Osteoblast (primary cell): ENCODE measurements at regions not wholly inside any gene's neighbourhood (a gene's known extent, or its start where the extent isn't known, plus 50 kb on each side); places are given as distances from the start of the nearest gene placed in this dataset.

Source experiments
- DNase-seq: peaks from one replicate; pipeline ENCODE4 v3.0.0; 2011; ENCODE audit warnings: low spot score, mixed read lengths; ENCODE audit not compliant: insufficient read length; ENCODE audit errors: missing footprints
- H2AFZ ChIP-seq: 2 replicates; pipeline ENCODE4 v1.6.0; 2011; ENCODE audit warnings: mild to moderate bottlenecking, low read length
- H3K27ac ChIP-seq: 2 replicates; pipeline ENCODE4 v1.5.1; 2011; ENCODE audit warnings: mild to moderate bottlenecking, low read depth, low read length, moderate library complexity
- H3K27me3 ChIP-seq: 2 replicates; pipeline ENCODE4 v1.6.0; 2012; ENCODE audit warnings: mild to moderate bottlenecking, control low read depth, inconsistent platforms, low read length, moderate library complexity; ENCODE audit not compliant: insufficient read depth
- H3K36me3 ChIP-seq: 2 replicates; pipeline ENCODE4 v1.5.1; 2011; ENCODE audit warnings: mild to moderate bottlenecking, low read length, control low read depth, moderate library complexity; ENCODE audit not compliant: insufficient read depth
- H3K4me1 ChIP-seq: 2 replicates; pipeline ENCODE4 v1.5.1; 2011; ENCODE audit warnings: mild to moderate bottlenecking, low read length, control low read depth, moderate library complexity; ENCODE audit not compliant: insufficient read depth
- H3K4me2 ChIP-seq: 2 replicates; pipeline ENCODE4 v1.6.0; 2011; ENCODE audit warnings: mild to moderate bottlenecking, low read length; ENCODE audit not compliant: insufficient read depth
- H3K4me3 ChIP-seq: fragments of 200-600 bp; sonication (generic); 3 replicates; pipeline ENCODE4 v1.5.1; 2012; ENCODE audit warnings: mild to moderate bottlenecking, low read length, inconsistent platforms; ENCODE audit not compliant: insufficient read depth
- H3K79me2 ChIP-seq: 2 replicates; pipeline ENCODE4 v1.6.0; 2012; ENCODE audit warnings: mild to moderate bottlenecking, low read length, control low read depth, inconsistent platforms; ENCODE audit not compliant: insufficient read depth
- H3K9me3 ChIP-seq: 2 replicates; pipeline ENCODE4 v1.5.1; 2011; ENCODE audit warnings: low read depth, low read length, control low read depth
- H4K20me1 ChIP-seq: 2 replicates; pipeline ENCODE4 v1.6.0; 2012; ENCODE audit warnings: mild to moderate bottlenecking, low read length, control low read depth; ENCODE audit not compliant: insufficient read depth
- CTCF ChIP-seq: IDR thresholded peaks from 2 replicates; pipeline ENCODE4 v1.5.1; 2011; ENCODE audit warnings: mild to moderate bottlenecking, low read depth, low read length, moderate library complexity; ENCODE audit errors: extremely low read depth

GRCh38 chr1:233514946-233515391 lies 98.9 kb upstream of the KCNK1 start:
- no peak for DNase-seq
- H3K9me3 ChIP-seq, result no peaks in the 10 kb centered on the region
- TF ChIP-seq CTCF, result no peak

GRCh38 chr1:233516732-233517131 lies 97.2 kb upstream of the KCNK1 start:
- H3K4me3 ChIP-seq, result no peak overlapping the region
- H3K9me3 ChIP-seq, result no peaks in the 10 kb centered on the region
- no peak overlapping the region for H3K27ac ChIP-seq
- H3K36me3 ChIP-seq, result no peaks in the 10 kb centered on the region
- no peak overlapping the region for H3K4me2 ChIP-seq
- no peaks in the 10 kb centered on the region for H4K20me1 ChIP-seq
- no peaks in the 10 kb centered on the region for H3K4me1 ChIP-seq
- no peaks in the 10 kb centered on the region for H3K79me2 ChIP-seq
- H2AFZ ChIP-seq, result no peak overlapping the region
- H3K27me3 ChIP-seq, result no peaks in the 10 kb centered on the region
- DNase-seq, result no peak
- no peak for TF ChIP-seq CTCF

More at GRCh38 chr1:233514946-233515391, 98.9 kb upstream of the KCNK1 start:
- Histone ChIP-seq H3K4me1 (no peaks in the 10 kb centered on the region), H3K79me2 (no peaks in the 10 kb centered on the region), H3K36me3 (no peaks in the 10 kb centered on the region), H3K4me3 (no peak overlapping the region), H3K27ac (no peak overlapping the region), H3K27me3 (no peaks in the 10 kb centered on the region), H4K20me1 (no peaks in the 10 kb centered on the region), H2AFZ (no peak overlapping the region), H3K4me2 (no peak overlapping the region)

- DNase-seq, result no peak
- peak; percentile 43 for TF ChIP-seq CTCF
- Histone ChIP-seq H3K4me3 (no peak overlapping the region), H3K79me2 (no peaks in the 10 kb centered on the region), H3K4me2 (no peak overlapping the region), H3K27ac (no peak overlapping the region), H4K20me1 (no peaks in the 10 kb centered on the region), H2AFZ (peak overlapping the region; percentile 37), H3K36me3 (no peaks in the 10 kb centered on the region), H3K4me1 (no peaks in the 10 kb centered on the region), H3K27me3 (no peaks in the 10 kb centered on the region), H3K9me3 (no peaks in the 10 kb centered on the region)
These were observed 95.6 kb upstream of the KCNK1 start for GRCh38 chr1:233518344-233518743.

- Histone ChIP-seq H3K27me3 (no peaks in the 10 kb centered on the region), H3K27ac (no peak overlapping the region), H3K9me3 (no peaks in the 10 kb centered on the region), H3K79me2 (no peaks in the 10 kb centered on the region), H3K36me3 (no peaks in the 10 kb centered on the region), H3K4me3 (no peak overlapping the region), H3K4me1 (no peaks in the 10 kb centered on the region), H4K20me1 (no peaks in the 10 kb centered on the region), H3K4me2 (no peak overlapping the region), H2AFZ (peak overlapping the region; percentile 59)
- peak; percentile 57 for DNase-seq
- no peak for TF ChIP-seq CTCF
These were observed 93.4 kb upstream of the KCNK1 start for GRCh38 chr1:233520261-233521191.
